GM23338 (cell line): ENCODE measurements at regions not wholly inside any gene's neighbourhood (a gene's known extent, or its start where the extent isn't known, plus 50 kb on each side); places are given as distances from the start of the nearest gene placed in this dataset.

Experiments
- CREB1 ChIP-seq: fragments of 250-450 bp; sonication (Bioruptor Pico); IDR thresholded peaks from 2 replicates; pipeline ENCODE4 v1.5.0; 2020; ENCODE audit warnings: low read depth, mild to moderate bottlenecking, moderate library complexity
- CTCF ChIP-seq, 2 experiments: fragments of 200-600 bp in 1 of 2; sonication (generic) in 1 of 2; conservative IDR thresholded peaks; 2 replicates each; pipeline versions ENCODE4 v1.5.1 to v1.6.1; 2016 to 2017; ENCODE audit warnings: antibody characterized with exemption in 2 of 2, low read depth in 2 of 2, mild to moderate bottlenecking in 2 of 2, moderate library complexity in 1 of 2
- ETS1 ChIP-seq: IDR thresholded peaks from 2 replicates; pipeline ENCODE4 v1.6.1; 2016; ENCODE audit warnings: antibody characterized with exemption
- EZH2 ChIP-seq: fragments of 200-600 bp; sonication (generic); IDR thresholded peaks from one replicate; pipeline ENCODE4 v1.8.0; 2017; ENCODE audit warnings: antibody characterized with exemption, mild to moderate bottlenecking, low read depth; ENCODE audit not compliant: unreplicated experiment
- EZH2phosphoT487 ChIP-seq: fragments of 200-600 bp; sonication (generic); IDR thresholded peaks from one replicate; pipeline ENCODE4 v1.8.1; 2018; ENCODE audit warnings: antibody characterized with exemption; ENCODE audit not compliant: unreplicated experiment
- JUNB ChIP-seq: IDR thresholded peaks from one replicate; pipeline ENCODE4 v1.6.1; 2016; ENCODE audit warnings: antibody characterized with exemption; ENCODE audit not compliant: unreplicated experiment
- NANOG ChIP-seq: IDR thresholded peaks from 2 replicates; pipeline ENCODE4 v1.6.1; 2016; ENCODE audit warnings: antibody characterized with exemption, borderline replicate concordance
- POLR2AphosphoS5 ChIP-seq: IDR thresholded peaks from 2 replicates; pipeline ENCODE4 v1.6.1; 2016; ENCODE audit warnings: antibody characterized with exemption, low read depth
- REST ChIP-seq: IDR thresholded peaks from one replicate; pipeline ENCODE4 v1.6.1; 2018; ENCODE audit warnings: antibody characterized with exemption; ENCODE audit not compliant: unreplicated experiment
- STAT1 ChIP-seq: IDR thresholded peaks from one replicate; pipeline ENCODE4 v1.6.1; 2016; ENCODE audit warnings: antibody characterized with exemption; ENCODE audit not compliant: unreplicated experiment
- ZNF114 ChIP-seq: fragments of 250-450 bp; sonication (Bioruptor Pico); IDR thresholded peaks from 2 replicates; pipeline ENCODE4 v1.5.0; 2020; ENCODE audit warnings: mild to moderate bottlenecking, moderate library complexity
- ZNF331 ChIP-seq: fragments of 250-450 bp; sonication (Bioruptor Pico); IDR thresholded peaks from 2 replicates; pipeline ENCODE4 v1.5.0; 2020; ENCODE audit warnings: low read depth, mild to moderate bottlenecking, moderate library complexity
- ZNF462 ChIP-seq: fragments of 250-450 bp; sonication (Bioruptor Pico); IDR thresholded peaks from 2 replicates; pipeline ENCODE4 v1.5.0; 2020; ENCODE audit warnings: mild to moderate bottlenecking, moderate library complexity

GRCh38 chr1:213623862-213624261 lies 363.9 kb upstream of the PROX1 start:
- no peak for TF ChIP-seq REST
- no peak for TF ChIP-seq EZH2
- no peak for TF ChIP-seq POLR2AphosphoS5
- TF ChIP-seq CTCF (conservative IDR thresholded peaks at IDR 0.05; ENCODE audit: low read depth in 2 of 2), result no peak
- no peak for TF ChIP-seq JUNB
- TF ChIP-seq ZNF114 (CRISPR knock-in tag), result no peak
- TF ChIP-seq ZNF331 (CRISPR knock-in tag), result no peak
- no peak for TF ChIP-seq ETS1
- no peak for TF ChIP-seq CREB1 (CRISPR knock-in tag)
- no peak for TF ChIP-seq EZH2phosphoT487
- TF ChIP-seq NANOG, result no peak
- TF ChIP-seq STAT1, result no peak
- TF ChIP-seq ZNF462 (CRISPR knock-in tag), result no peak
